NCI-H146 treated with DMSO at 0.1 percent for 48 hours (cell line): ENCODE measurements at regions not wholly inside any gene's neighbourhood (a gene's known extent, or its start where the extent isn't known, plus 50 kb on each side); places are given as distances from the start of the nearest gene placed in this dataset.
"Not testable (repeated sequence)": the region's sequence is repeated elsewhere in the genome, so short reads cannot be mapped to it uniquely, and the experiment has no call there.

Experiments
- DNase-seq: peaks from one replicate; lab custom pipeline; 2025; ENCODE audit not compliant: unreplicated experiment; lab: John Stamatoyannopoulos, UW

DNA sequence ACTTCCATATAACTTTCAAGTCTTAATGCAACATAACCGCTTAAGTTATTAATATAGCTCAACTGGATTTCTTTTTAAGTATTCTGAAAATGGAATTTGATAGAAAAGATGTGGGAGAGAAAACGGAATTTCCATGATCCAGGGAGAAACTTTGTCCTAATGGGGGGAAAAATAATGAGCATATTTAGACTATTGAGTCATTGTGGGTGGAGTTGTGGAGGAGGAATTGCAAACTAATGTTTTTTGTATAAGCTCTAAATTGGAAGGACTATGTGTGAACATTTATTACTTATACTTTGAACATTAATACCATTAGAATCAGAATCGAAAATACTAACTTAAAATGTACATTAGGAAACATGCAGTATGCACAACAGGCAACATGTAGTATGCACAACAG, 159.9 kb upstream of the NEGR1 start:
- DNase-seq = no peak

DNA sequence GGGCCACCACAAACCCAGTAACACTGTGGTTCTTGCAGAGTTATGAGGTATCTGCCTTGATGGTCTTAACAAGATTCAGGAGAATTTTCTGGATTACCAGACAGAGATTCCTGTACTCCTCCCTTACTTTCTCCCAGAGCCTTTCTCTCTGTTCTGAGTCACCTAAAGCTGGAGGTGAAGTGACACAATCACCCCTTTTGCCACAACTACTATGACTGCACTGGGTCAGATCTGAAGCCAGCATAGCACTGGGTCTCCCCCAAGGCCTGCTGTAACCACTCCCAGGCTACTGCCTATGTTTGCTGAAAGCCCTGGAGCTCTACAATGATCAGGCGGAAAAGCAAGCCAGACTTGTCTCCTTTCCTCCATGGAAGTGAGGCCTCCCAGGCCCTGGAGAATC, 156.7 kb upstream of the NEGR1 start:
- DNase-seq = no peak

DNA sequence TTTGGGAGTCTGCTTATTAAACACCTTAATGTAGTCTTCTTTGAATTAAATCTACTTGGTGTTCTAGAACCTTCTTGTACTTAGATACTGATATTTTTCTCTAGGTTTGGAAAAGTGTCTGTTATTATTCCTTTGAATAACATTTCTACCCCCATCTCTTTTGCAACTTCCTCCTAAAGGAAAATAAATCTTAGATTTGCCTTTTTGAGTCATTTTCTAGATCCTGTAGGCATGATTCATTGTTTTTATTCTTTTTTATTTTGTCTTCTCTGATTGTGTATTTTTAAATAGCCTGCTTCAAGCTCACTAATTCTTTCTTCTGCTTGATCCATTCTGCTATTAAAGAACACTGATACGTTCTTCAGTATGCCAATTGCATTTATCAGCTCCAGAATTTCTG, 155.9 kb upstream of the NEGR1 start:
- no peak for DNase-seq

DNA sequence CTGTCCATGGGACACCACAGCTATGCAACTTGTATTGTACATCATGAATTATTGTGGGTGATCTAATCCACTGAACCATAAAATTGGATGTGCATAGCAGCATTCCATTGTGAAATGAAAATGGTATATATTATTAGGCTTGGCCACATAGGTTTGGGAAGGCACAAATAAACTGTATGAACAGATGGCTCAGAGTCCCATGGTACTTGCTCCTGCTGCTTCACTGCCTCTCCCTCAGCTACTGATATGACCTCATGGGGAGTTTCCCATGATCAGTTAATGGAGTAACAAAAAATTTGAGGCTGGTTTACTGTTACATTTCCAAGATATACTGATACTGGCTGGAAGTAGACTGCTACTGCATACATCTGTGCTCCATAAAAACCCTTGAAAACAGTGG, 152.7 kb upstream of the NEGR1 start:
- no peak for DNase-seq

DNA sequence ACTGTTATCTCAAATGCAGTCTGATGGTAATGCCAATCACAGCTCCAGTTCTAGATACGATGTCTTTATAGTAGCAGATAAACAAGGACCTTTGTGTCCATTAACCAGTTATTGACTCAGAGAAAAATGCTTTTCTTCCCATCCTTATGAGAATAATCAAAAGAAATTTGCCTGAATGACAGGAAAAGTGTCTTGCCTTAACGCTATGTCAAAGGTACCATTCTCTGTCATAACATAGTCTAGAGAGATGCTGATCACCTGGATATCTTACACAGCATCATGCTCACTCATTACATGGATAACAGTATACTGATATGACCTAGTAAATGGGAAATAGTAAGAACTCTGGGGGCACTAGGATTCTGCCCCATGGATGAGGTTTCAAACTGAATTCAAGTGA, 151.7 kb upstream of the NEGR1 start:
- DNase-seq = no peak

DNA sequence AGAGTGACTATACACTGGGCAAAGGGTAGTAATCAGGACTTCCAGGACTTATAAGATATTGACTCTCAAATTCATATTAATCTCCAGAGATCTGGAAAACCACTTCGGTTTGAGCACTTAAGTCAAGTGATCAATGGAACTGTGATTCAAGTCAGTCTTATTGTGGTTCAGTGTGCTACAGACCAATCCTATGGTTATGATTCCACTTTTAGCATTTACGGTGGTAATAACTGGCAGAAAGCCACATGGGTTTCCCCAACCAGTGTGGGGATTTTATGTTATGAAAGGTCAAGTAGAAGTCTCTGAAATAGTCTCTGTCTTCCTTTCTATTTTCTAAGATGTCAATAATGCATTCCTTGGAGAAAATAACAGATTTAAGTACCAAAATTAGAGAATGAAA, 151.3 kb upstream of the NEGR1 start:
- no peak for DNase-seq

DNA sequence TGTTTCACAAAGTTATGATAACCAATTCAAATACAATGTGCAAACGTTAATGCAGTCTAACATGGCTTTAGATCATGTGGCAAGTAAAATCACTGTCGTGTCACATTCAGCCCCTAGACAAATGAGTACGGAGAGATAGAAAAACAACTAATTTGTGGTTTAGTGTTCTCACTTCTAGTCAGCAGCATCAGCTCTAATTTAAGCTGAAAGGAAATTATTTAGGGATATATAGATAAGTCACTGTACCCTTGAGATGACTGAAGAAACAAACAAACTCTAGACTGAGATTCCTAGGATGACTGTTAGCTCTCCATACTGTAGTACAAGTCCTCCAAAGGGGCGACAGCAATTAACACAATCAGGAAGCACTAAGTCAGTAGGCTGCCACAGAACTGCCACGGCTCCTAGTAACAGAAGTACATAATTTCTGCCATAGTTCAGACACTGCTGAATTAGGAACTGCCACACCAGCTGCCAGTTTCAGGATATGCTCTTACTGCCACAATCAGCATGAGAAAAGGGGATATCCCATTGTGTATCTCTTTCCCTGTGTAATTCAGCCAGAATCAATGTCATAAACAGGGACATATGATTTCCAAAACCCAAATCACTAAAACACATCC, 150.4 kb upstream of the NEGR1 start:
- DNase-seq = no peak

DNA sequence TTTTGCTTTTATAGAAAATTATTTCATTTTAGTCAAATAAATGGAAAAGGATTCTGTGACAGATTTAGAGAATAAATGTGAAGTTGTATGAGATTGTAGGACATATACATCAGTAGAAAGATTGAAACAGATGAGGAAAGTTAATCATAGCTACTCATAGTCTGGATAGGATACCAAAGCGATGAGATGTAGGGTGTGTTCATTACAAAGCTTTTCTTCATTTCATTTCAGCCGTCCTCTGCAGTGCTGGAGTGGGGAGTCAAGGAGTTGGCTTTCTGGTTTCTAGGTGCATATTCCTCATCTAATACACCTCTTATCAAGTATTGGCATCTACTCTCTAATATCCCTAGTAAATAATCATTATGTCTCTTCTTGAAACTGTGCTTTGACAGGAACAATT, 149.5 kb upstream of the NEGR1 start:
- no peak for DNase-seq

DNA sequence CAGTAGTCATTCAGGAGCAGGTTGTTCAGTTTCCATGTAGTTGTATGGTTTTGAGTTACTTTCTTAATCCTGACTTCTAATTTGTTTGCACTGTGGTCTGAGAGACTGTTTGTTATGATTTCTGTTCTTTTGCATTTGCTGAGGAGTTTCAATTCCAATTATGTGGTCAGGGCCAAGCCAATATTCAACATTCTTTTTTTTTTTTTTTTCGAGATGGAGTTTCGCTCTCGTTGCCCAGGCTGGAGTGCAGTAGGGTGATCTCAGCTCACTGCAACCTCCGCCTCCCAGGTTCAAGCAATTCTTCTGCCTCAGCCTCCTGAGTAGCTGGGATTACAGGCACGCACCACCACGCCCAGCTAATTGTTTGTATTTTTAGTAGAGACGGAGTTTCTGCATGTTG, 145.9 kb upstream of the NEGR1 start:
- DNase-seq = not testable (repeated sequence)

DNA sequence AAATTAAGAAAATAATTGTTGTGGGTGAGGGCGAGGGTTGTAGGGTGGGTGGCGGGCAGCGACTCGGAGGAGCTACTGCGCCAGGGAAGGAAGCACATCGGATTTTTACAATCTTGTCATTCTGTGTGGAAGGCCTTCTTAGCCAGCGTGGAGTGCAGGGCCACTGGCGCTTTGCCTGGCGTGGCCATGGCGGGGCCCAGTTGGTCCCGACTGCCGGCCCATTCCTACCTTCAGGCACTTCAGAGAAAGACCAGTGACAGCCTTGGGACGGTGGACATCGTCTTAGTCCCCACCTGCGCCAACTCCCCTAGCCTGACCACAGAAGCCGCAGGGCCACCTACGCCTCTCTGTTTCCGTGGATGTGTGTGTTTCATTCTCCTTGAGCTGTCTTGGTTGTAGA, 136.9 kb upstream of the NEGR1 start:
- DNase-seq = no peak

DNA sequence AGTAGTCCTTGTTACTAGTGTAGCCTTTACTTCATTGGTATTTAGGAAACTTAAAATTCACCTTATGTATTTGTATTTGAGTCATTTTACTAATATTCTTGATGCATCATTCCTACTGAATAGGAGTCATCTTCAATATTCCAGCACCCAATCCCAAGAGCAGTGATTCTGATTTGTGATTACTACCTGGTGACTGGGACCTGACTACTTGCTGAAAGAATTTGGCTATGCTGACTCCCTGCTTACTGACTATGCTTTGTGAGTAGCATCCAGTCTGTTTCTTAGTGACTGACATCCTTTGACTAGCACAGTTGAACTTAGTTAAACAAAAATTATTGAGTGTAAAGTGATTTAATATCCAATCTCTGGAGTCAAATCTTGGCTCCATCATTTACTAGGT, 129.9 kb upstream of the NEGR1 start:
- DNase-seq = no peak

DNA sequence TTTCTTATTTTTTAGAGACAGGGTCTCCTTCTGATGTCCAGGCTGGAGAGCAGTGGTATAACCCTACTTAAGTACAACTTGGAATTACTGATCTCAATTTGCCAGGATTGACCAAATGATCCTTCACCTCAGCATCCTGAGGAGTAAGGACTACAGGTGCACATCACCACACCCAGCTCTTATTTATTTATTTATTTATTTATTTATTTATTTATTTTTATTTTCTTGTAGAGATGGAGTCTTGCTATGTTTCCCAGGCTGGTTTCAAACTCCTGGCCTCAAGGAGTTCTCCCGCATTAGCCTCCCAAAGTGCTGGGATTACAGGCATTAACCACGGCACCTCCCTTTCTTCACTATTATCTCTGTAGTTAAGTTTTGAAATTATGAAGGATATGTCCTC, 117.5 kb upstream of the NEGR1 start:
- DNase-seq = no peak

DNA sequence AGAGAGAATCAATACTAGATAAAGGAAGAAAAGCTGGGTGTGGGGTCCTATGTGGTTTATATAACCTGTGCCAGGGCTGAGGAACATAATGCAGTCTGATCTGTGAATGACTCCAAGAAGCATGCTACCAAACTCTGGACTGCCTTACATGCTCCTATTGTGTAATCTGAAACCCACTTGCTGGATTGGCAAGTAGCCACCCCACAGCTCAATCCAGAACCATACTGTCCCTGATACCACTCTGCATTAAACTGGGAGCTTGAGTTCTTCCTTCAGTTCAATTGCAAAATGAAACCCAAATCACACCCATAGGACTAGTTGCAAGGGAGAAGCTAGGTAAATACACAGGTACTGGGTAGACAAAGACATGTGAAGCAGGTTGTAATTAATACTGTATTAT, 115.4 kb upstream of the NEGR1 start:
- no peak for DNase-seq

DNA sequence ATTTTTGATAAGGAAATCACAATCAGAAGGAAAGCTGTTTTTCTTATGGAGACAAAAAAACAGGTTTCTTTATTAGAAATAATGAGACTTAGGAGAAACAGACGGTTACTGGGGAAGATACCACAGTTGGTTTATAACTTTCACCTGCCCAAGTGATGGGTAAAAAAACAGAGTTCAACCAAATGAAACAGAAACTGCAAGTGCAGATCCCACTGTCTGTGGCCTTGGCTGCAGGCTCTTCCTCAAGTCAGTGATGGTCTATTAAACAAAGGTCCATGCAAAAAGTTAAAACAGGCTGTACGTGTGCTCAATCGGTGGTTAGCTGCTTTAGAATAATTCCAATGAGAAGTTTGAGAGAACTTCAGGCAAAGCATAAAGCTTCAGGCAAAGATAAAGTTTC, 112.1 kb upstream of the NEGR1 start:
- DNase-seq = no peak

DNA sequence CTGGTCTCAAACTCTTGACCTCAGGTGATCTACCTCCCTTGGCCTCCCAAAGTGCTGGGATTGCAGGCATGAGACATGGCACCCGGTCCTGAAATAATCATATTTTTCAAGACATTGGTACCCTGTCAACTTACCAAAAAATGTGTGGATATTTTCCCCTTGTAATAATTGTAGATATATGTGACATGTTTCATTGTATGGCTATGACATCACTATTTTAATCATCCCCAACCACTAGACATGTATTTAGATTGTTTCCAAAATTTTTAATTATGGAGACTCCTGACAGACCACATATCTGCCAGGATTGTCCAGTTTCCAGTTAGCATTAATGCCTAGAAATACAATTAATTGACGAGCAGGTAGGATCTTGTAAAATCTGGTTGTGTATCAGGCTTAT, 96.7 kb upstream of the NEGR1 start:
- no peak for DNase-seq

DNA sequence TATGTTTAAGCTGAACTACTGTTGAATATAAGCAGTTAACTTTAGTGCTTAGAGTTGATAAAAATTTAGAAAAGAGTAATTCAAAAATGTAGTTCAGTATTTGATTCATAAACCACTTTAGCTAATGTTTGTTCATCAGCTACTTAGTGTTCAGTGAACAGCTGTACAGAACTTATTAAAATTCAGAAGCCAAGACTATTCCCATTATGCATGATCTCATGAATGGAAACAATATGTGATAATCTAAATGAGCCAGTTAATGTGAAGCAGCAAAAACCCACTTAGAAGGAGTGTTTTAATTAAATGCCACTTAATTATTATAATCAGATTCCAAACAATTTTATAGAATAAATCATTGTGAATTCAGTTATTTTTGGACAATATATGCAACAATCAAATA, 92.9 kb upstream of the NEGR1 start:
- no peak for DNase-seq

DNA sequence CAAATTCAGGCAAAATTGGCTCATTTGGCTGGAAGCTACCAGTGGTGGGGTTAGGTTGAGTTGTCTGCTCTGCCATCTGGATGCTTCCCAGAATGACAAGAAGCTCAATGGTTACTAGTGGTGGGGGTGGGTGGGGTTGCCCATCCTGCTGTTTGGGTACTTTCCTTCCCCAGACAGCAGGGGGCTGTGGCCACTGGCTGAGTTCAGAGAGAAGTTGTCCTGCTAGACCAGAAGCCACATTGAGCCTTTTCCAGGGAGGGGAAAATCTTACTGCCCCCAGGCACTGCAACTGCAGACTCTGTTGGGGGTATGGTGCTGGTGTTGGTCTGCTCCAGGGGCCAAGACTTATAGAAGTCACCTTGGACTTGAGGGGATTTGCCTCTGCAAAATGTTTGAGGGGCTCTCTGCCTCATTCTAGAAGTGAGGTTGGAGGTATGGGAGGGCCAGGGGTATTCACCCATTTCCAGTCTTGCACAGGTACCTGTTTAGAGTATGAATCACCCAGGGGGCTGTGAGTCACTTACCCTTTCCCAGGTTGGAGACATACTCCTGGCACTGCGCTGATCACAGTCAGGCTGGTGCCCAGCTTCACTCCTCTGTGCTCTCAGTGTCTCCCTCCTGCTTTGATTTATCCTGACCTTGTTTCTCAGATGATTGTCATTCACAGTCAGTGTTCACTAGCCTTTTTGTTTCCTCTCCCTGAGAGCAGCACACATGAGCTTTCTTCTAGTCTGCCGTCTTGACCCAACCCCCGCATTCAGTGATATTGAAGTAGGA, 89.1 kb upstream of the NEGR1 start:
- no peak for DNase-seq

DNA sequence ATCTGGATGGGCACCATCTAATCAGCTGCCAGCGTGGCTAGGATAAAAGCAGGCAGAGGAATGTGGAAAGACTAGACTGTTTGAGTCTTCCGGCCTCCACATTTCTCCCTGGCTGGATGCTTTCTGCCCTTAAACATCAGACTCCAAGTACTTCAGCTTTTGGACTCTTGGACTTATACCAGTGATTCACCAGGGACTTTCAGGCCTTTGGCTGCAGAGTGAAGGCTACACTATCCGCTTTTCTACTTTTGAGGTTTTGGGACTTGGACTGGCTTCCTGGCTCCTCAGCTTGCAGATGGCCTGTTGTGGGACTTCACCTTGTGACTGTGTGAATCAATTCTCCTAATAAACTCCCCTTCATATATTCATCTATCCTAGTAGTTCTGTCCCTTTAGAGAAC, 88.5 kb upstream of the NEGR1 start:
- DNase-seq = not testable (repeated sequence)

DNA sequence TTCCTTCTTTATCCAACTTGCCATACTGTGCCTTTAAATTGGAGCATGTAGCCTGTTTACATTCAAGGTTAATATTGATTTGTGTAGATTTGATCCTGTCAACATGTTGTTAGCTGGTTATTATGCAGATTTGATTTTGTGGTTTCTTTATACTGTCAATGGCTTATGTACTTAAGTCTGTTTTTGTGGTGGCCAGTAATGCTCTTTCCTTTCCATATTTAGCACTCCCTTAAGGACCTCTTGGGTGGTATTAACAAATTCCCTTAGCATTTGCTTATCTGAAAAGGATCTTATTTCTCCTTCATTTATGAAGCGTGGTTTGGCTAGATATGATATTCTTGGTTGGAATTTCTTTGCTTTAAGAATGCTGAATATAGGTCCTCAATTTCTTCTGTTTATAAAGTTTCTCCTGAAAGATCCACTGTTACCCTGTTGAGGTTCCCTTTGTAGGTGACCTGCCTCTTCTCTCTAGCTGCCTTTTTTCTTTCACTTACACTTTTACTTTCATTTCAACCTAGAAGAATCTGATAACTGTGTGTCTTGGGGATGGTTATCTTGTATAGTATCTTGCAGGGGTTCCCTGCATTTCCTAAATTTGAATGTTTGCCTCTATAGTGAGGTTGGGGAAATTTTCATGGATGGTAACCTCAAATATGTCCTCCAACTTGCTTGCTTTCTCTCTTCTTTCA, 86.9 kb upstream of the NEGR1 start:
- no peak for DNase-seq

DNA sequence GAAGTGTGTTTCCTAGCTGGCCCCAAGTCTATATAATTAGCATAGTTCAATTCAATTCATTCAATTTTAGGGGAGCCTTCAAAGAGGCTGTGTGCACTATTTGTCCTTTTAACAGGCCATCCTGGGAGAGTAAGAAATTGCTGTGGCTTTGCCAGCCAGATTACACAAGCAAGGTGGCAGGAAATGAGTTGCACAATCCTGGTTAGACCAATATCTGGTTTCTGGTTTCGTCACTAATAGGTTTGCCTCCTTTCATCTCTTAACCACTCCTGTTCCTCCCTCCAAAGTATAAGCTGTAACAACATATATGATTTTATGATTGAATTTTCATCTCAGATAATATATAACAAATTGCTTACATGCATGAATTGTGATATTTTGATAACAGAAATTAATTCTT, 84.1 kb upstream of the NEGR1 start:
- peak; percentile 15 for DNase-seq

DNA sequence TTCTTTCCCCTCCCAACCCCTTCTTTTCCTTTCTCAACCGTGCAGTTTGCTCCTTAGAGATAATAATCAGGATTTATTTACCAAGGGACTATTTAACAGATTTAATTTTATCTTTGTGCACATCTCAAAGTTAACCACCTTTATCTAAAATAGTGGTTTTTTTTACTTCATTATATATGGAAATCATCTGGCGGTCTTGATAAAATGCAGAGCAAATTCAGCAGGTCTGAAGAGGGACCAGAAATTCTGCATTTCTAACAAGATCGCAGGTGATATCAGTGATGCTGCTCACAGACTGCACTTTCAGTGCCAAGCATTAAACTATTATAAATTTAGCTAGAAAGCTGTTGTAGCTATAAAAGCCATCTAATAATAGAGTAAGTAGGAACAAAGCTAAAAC, 83.4 kb upstream of the NEGR1 start:
- no peak for DNase-seq

DNA sequence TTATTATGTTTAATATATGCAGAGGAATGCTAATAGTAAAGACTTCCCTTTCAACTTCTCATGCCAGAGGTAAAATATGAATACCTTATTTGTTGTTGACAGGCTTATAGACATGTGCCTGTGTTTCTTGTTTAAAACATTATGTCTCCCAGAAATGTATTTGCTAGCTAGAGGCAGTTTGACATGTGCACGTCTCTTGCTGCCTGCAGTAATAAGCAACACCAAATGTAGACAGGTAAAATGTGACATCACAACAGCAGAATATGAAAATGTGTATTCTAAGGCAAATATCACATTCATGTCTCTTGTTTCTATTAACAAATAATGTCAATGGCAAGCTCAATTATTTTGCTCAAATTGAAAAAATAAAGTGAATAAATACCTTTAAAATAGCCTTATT, 80.2 kb upstream of the NEGR1 start:
- DNase-seq = no peak
